ENCODE measurements at regions not wholly inside any gene's neighbourhood (a gene's known extent, or its start where the extent isn't known, plus 50 kb on each side); places are given as distances from the start of the nearest gene placed in this dataset.

- TF ChIP-seq CREB1 (IDR thresholded peaks at IDR 0.05; ENCODE audit: low read depth) (no peak), REST (IDR thresholded peaks at IDR 0.05; ENCODE audit: low read depth) (no peak), YY1 (IDR thresholded peaks at IDR 0.05; ENCODE audit: low read depth) (no peak)
- TF ChIP-seq, protein P1, sequence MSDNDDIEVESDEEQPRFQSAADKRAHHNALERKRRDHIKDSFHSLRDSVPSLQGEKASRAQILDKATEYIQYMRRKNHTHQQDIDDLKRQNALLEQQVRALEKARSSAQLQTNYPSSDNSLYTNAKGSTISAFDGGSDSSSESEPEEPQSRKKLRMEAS (IDR thresholded peaks at IDR 0.05): no peak
These were observed 148.5 kb upstream of the WSCD1 start for GRCh38 chr17:5921512-5922282.

Measured in Ishikawa (cell line).